ENCODE measurements at regions not wholly inside any gene's neighbourhood (a gene's known extent, or its start where the extent isn't known, plus 50 kb on each side); places are given as distances from the start of the nearest gene placed in this dataset.
A peak's percentile ranks its signal among the peaks of the same experiment; 100 is the strongest.

DNA sequence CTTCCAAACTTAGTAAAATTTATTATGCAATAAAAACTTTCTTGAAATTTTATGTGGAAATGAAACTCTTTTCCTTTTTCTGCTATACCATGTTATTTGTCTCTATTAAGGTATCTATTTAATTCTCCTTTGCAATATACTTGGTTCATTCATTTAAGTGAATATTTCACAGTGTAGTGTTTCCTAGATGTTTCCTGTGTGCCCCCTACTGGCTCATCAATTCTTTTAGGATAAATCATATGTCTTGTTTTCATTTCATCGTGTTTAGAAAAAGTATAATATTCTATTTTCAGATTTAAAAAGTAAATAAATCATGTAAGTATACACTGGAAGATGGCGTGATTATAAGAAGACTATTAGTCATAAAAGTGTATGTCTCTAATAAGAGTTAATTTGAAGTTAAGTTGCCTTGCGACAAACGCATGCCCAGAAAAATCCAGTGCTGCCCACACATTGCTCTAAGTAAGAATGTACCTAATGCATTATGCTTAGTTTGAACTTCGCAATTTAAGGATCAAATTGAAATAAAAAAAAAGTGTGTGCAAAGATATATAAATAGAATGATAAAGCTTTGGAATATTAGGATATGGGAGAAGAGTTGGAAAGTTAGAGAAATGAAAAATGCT, 525.4 kb downstream of the KCNJ3 start:
- Mint-ChIP-seq H3K27me3 (ENCODE audit: low read depth) (no peaks in the 10 kb centered on the region), H3K4me3 (no peak overlapping the region), H3K4me1 (ENCODE audit: low read depth) (no peaks in the 10 kb centered on the region), H3K36me3 (ENCODE audit: insufficient read depth in 2 of 2) (no peaks in the 10 kb centered on the region), H3K27ac (no peak overlapping the region), H3K9me3 (peaks cover 2% of the 10 kb centered on the region in 2 donors)
- DNase-seq: no peak
- ATAC-seq (replicated peaks in 1 of 2): no peak

DNA sequence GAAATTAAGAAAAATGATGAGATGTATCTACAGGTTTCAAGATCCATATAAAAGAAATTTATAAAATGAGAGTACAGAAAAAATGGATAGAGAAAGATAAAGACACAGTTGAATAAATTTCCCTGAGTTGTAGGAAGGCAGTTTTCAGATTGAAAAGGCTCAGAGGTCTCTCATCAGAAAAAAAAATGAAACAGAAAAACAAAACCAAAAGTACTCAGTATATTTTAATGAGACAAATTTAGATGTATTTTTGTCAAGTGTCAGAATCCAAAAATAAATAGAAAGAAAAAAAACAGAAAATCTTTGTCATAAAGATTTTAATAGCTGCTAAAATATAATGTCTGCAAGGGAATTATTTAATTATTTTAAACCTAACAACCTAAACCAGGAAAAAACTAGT, 520.5 kb downstream of the KCNJ3 start:
- H3K27ac Mint-ChIP-seq: peak overlapping the region; percentile 46
- DNase-seq (no peak), ATAC-seq (replicated peaks in 1 of 2) (no peak)
- H3K4me1 Mint-ChIP-seq (ENCODE audit: low read depth): no peaks in the 10 kb centered on the region
- H3K4me3 Mint-ChIP-seq: no peak overlapping the region
- peaks cover 0 to 2% of the 10 kb centered on the region in 2 donors for H3K9me3 Mint-ChIP-seq
- H3K27me3 Mint-ChIP-seq (ENCODE audit: low read depth): no peaks in the 10 kb centered on the region
- no peaks in the 10 kb centered on the region for H3K36me3 Mint-ChIP-seq (ENCODE audit: insufficient read depth in 2 of 2)

DNA sequence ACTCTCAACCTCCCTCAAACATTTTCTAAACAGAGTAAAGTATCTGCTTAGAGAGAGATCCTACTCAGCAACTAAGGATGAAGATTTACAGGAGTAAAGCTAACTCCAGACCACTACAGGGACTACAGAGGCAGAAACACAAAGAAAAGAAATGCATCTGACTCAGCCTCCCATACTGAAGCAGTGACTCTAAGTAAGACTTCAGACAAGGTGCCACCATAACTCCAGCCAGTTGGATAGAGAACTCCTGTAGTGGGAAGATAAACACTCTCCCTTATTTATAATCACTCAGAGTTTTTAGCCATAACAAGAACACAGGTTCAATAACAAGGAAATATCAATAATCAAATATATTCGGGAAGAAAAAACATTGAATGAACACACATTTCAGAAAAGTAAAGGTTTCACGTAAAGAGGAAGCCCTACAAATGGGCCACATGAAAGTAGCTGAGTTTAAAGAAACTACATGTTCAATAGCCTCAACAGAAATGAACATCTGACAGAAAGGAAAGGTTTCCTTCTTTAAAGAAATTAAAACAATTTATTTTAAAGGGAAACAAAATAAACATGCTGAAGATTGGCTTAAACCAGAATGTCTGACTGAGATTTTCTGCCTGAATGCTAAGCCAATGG, 519.9 kb downstream of the KCNJ3 start:
- H3K36me3 Mint-ChIP-seq (ENCODE audit: insufficient read depth in 2 of 2): no peaks in the 10 kb centered on the region
- H3K27me3 Mint-ChIP-seq (ENCODE audit: low read depth): no peaks in the 10 kb centered on the region
- H3K9me3 Mint-ChIP-seq: peaks cover 0 to 2% of the 10 kb centered on the region in 2 donors
- H3K27ac Mint-ChIP-seq: peak overlapping the region; percentile 46
- no peak overlapping the region for H3K4me3 Mint-ChIP-seq
- ATAC-seq (replicated peaks in 1 of 2) (no peak), DNase-seq (no peak)
- no peaks in the 10 kb centered on the region for H3K4me1 Mint-ChIP-seq (ENCODE audit: low read depth)

DNA sequence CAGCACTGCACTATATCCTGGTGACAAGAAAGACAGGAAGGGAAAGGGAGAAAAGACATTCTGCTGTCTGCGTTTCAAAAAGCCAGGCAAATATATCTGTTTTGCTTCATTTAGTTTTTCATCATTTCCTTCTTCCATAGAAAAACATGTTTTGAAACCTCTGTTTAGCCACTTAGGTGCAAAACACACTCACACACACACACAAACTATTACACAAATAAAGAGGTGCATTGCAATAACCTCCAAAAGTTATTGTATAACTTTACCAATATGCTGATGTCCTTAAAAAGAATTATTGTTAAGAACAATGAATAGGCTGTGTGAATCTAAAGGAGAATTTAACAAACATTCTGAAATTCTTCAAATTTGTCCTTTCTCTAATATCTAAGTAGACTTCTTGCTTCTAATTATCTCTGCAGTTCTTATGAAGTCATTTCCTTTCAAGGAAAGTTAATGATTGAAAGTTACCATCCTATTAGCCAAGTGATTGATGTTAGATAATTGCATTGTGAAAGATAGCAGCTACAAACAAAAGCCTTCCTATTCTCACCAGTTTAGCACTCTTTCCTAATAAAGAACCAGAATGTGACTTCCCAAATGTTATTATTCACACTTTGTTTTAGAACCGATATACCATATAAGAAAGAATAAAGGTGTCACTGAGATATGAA, 516.7 kb downstream of the KCNJ3 start:
- Mint-ChIP-seq H3K9me3 (peaks cover 0 to 2% of the 10 kb centered on the region in 2 donors), H3K27me3 (ENCODE audit: low read depth) (no peaks in the 10 kb centered on the region), H3K4me1 (ENCODE audit: low read depth) (no peaks in the 10 kb centered on the region), H3K4me3 (no peak overlapping the region), H3K27ac (no peak overlapping the region), H3K36me3 (ENCODE audit: insufficient read depth in 2 of 2) (no peaks in the 10 kb centered on the region)
- DNase-seq (no peak), ATAC-seq (replicated peaks in 1 of 2) (no peak)

DNA sequence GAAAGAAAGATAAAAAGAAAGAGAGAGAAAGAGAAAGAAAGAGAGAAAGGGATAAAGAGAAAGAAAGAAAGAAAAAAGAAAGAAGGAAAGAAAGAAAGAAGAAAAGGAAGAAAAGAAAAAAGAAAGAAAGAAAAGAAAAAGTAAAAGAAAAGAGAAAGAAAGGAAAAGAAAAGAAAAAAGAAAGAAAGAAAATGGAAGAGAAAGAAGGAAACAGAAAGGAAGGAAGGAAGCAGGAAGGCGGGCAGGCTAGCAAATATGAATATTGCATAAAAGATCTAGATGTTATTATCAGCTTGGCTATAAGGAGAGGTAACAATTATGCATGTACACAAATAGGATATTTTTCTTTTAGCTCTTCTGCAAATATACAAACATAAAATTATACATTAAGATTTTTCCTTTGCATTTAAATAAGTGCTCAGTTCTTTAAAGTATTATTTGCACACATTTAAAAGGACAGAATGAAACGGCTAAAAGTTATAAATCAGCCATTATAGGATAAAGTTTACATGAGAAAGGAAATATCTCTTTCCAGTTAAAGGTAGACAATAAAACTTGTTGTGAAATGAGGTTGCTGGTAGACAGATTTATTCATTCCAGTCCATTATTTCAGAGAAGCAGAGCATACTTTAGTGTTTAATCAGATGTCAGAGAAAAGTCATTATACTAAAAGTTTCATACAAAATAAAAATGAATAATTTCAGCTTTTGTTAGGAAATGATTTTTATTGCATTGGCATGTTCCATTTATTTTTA, 511.4 kb downstream of the KCNJ3 start:
- Mint-ChIP-seq H3K4me3 (no peak overlapping the region), H3K9me3 (peaks cover 0 to 5% of the 10 kb centered on the region in 2 donors), H3K4me1 (ENCODE audit: low read depth) (no peaks in the 10 kb centered on the region), H3K27me3 (ENCODE audit: low read depth) (no peaks in the 10 kb centered on the region), H3K27ac (no peak overlapping the region), H3K36me3 (ENCODE audit: insufficient read depth in 2 of 2) (no peaks in the 10 kb centered on the region)
- no peak for ATAC-seq (replicated peaks in 1 of 2)
- DNase-seq: no peak

DNA sequence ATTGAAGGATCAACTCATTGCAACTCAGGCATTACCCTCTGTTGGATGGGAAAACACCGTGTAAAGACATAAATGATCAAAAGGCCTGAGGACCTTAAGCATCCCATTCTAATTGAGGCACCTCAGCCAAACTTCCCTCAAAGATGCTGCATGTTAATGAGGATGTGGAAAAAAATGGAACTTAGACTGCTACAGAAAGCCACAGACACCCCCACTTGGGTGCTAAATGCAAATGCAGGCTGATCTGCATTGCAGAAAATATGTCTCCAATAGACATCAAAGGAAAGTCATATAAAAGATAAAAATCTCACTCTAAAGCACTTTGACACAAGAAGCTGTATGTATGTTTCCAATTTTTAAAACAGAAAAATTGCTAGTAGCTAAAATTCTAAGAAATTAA, 504.7 kb downstream of the KCNJ3 start:
- Mint-ChIP-seq H3K27ac (no peak overlapping the region), H3K4me3 (no peak overlapping the region), H3K9me3 (peaks cover under 1 to 2% of the 10 kb centered on the region in 2 donors), H3K27me3 (ENCODE audit: low read depth) (no peaks in the 10 kb centered on the region), H3K36me3 (ENCODE audit: insufficient read depth in 2 of 2) (no peaks in the 10 kb centered on the region), H3K4me1 (ENCODE audit: low read depth) (no peaks in the 10 kb centered on the region)
- ATAC-seq (replicated peaks in 1 of 2) (no peak), DNase-seq (no peak)

DNA sequence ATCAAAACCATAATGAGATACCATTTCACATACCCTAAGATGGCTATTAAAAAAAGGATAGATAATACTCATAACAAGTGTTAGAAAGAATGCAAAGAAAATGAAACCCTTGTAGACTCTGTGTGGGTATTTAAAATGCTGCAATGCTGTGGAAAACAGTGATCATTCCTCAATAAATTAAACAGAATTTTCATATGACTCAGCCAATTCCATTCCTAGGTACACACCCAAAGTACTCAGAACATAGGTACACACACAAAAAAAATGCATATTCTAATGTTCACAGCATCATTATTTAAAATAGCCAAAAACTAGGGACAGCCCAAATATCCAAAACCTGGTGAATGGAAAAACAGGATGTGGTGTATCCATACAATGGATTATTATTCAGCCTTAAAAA, 502.3 kb downstream of the KCNJ3 start:
- H3K9me3 Mint-ChIP-seq: peaks cover 0 to 2% of the 10 kb centered on the region in 2 donors
- no peak overlapping the region for H3K27ac Mint-ChIP-seq
- no peak for ATAC-seq (replicated peaks in 1 of 2)
- no peaks in the 10 kb centered on the region for H3K4me1 Mint-ChIP-seq (ENCODE audit: low read depth)
- no peak overlapping the region for H3K4me3 Mint-ChIP-seq
- peaks cover 0 to 1% of the 10 kb centered on the region in 2 donors for H3K36me3 Mint-ChIP-seq (ENCODE audit: insufficient read depth in 2 of 2)
- no peak for DNase-seq
- no peaks in the 10 kb centered on the region for H3K27me3 Mint-ChIP-seq (ENCODE audit: low read depth)

DNA sequence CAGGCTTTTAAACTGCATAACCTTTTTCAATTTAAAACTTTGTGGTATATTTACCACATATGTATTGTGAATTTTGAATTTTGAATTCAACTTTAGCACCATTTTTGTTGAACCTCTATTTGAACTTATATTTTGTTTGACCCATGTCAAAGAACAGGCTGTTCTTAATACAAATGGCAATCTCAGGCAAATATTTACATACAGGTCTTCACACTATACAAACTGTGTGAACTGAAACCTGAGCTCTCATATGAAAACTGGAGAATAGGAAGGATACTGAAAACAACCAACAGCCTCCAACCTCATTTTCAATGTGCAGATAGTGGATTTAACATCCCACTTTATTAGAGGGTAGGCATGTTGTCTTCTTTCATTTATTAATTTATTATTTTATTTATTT, 491.8 kb downstream of the KCNJ3 start:
- no peak for DNase-seq
- no peak for ATAC-seq (replicated peaks in 1 of 2)
- Mint-ChIP-seq H3K4me3 (no peak overlapping the region), H3K27me3 (ENCODE audit: low read depth) (no peaks in the 10 kb centered on the region), H3K36me3 (ENCODE audit: insufficient read depth in 2 of 2) (no peaks in the 10 kb centered on the region), H3K4me1 (ENCODE audit: low read depth) (no peaks in the 10 kb centered on the region), H3K27ac (no peak overlapping the region), H3K9me3 (peaks cover 7 to 8% of the 10 kb centered on the region in 2 donors)

DNA sequence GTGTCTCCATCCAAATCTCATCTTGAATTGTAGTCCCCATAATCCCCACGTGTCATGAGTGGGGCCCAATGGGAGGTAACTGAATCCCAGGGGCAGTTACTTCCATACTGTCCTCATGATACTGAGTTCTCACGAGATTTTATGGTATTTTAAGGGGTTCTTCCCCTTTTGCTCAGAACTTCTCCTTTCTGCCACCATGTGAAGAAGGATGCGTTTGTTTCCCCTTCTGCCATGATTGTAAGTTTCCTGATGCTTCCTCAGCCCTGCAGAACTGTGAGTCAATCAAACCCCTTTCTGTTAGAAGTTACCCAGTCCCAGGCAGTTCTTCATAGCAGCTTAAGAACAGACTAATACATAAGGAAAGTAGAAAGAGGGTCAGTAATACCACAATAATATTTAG, 480.4 kb downstream of the KCNJ3 start:
- H3K9me3 Mint-ChIP-seq: peaks cover 2 to 5% of the 10 kb centered on the region in 2 donors
- no peak overlapping the region for H3K4me3 Mint-ChIP-seq
- H3K27ac Mint-ChIP-seq: no peak overlapping the region
- H3K27me3 Mint-ChIP-seq (ENCODE audit: low read depth): no peaks in the 10 kb centered on the region
- ATAC-seq (replicated peaks in 1 of 2) (no peak), DNase-seq (no peak)
- H3K4me1 Mint-ChIP-seq (ENCODE audit: low read depth): no peaks in the 10 kb centered on the region
- no peaks in the 10 kb centered on the region for H3K36me3 Mint-ChIP-seq (ENCODE audit: insufficient read depth in 2 of 2)

DNA sequence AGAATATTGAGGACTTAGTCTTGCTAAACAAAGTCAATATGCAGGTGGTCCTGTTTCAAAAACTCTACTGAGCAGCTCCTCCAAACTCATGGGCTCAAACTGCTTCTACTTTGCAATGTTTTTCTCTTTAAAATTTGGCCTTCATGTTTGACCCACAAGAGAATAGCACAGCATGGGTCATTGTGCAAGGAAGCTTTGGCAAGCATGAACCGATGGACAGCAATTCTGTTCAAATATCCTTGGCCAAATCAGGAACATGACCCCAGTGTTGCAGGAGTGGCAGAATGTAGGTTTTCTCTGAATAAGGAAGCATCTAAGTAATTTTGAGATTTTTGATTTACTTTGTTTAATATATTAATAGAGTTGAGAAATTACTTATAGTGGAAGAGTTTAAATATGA, 477.9 kb downstream of the KCNJ3 start:
- peaks cover 1 to 5% of the 10 kb centered on the region in 2 donors for H3K9me3 Mint-ChIP-seq
- H3K27me3 Mint-ChIP-seq (ENCODE audit: low read depth): no peaks in the 10 kb centered on the region
- no peak overlapping the region for H3K27ac Mint-ChIP-seq
- no peaks in the 10 kb centered on the region for H3K36me3 Mint-ChIP-seq (ENCODE audit: insufficient read depth in 2 of 2)
- H3K4me3 Mint-ChIP-seq: no peak overlapping the region
- ATAC-seq (replicated peaks in 1 of 2) (no peak), DNase-seq (no peak)
- H3K4me1 Mint-ChIP-seq (ENCODE audit: low read depth): no peaks in the 10 kb centered on the region

DNA sequence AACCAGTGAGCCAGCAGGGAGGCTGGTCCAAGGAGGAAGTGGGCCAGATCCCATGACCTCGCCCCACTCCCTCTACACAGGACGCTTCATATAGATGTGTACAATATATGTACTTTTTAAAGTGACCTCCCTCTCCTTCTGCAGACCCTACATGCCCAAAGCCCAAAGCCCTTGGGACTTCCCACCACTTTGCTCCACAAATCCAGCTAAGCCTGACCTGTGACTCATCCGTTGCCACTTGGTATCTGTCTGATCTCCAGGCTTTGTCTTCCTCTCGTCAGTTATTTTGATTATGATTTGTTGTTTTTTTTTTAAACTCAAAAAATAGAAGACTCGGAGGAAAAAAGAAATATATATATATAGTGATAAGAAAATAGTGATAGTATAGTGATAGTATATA, 470.8 kb downstream of the KCNJ3 start:
- ATAC-seq (replicated peaks in 1 of 2) (no peak), DNase-seq (no peak)
- H3K9me3 Mint-ChIP-seq: peaks cover 1 to 3% of the 10 kb centered on the region in 2 donors
- H3K27ac Mint-ChIP-seq: no peak overlapping the region
- H3K36me3 Mint-ChIP-seq (ENCODE audit: insufficient read depth in 2 of 2): no peaks in the 10 kb centered on the region
- H3K4me3 Mint-ChIP-seq: no peak overlapping the region
- H3K27me3 Mint-ChIP-seq (ENCODE audit: low read depth): no peaks in the 10 kb centered on the region
- no peaks in the 10 kb centered on the region for H3K4me1 Mint-ChIP-seq (ENCODE audit: low read depth)

DNA sequence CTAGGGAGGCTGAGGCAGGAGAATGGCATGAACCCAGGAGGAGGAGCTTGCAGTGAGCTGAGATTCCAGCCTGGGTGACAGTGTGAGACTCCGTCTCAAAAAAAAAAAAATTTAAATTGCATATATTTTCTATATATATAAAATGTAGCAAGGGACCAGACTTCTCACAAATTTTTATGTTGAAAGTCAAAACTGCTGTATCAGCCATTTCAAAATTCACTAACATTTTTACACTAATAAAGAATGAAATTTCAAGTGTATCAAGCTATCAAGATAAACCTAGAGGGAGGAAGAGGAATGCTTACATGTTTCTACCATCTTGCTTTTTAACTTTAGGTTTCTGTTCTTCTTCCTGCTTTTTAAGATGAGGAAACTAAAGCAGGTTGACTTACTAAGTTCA, 464.0 kb downstream of the KCNJ3 start:
- H3K9me3 Mint-ChIP-seq: peaks cover 0 to 3% of the 10 kb centered on the region in 2 donors
- H3K27me3 Mint-ChIP-seq (ENCODE audit: low read depth): no peaks in the 10 kb centered on the region
- no peaks in the 10 kb centered on the region for H3K36me3 Mint-ChIP-seq (ENCODE audit: insufficient read depth in 2 of 2)
- DNase-seq: no peak
- no peaks in the 10 kb centered on the region for H3K4me1 Mint-ChIP-seq (ENCODE audit: low read depth)
- H3K27ac Mint-ChIP-seq: no peak overlapping the region
- no peak for ATAC-seq (replicated peaks in 1 of 2)
- no peak overlapping the region for H3K4me3 Mint-ChIP-seq

DNA sequence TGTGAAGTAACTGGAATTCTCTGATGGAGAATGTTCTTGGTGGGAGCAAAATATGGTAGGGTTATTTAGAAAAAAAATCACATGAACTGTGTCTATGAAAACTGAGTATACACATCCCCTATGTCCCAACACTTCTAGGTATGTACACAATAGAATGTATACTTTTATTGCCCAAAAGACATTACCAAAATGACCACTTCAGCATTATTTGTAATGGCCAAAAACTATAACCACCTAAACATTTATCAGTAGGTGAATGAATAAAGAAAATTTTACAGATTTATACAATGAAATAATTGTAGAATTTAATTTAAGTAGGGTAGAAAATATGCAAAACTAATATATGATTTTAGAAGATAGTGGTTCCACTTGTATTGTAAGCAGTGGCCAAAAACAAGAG, 462.8 kb downstream of the KCNJ3 start:
- DNase-seq: no peak
- Mint-ChIP-seq H3K27ac (no peak overlapping the region), H3K4me1 (ENCODE audit: low read depth) (no peaks in the 10 kb centered on the region), H3K4me3 (no peak overlapping the region), H3K36me3 (ENCODE audit: insufficient read depth in 2 of 2) (no peaks in the 10 kb centered on the region), H3K27me3 (ENCODE audit: low read depth) (no peaks in the 10 kb centered on the region), H3K9me3 (peaks cover 0 to 5% of the 10 kb centered on the region in 2 donors)
- no peak for ATAC-seq (replicated peaks in 1 of 2)

Measured in activated T-cell treated with anti-CD3 and anti-CD28 coated beads, Interleukin-2, amount 50 U/mL, for 72 hours (primary cell).